ENCODE measurements at regions not wholly inside any gene's neighbourhood (a gene's known extent, or its start where the extent isn't known, plus 50 kb on each side); places are given as distances from the start of the nearest gene placed in this dataset.
"Not testable (repeated sequence)": the region's sequence is repeated elsewhere in the genome, so short reads cannot be mapped to it uniquely, and the experiment has no call there.

DNA sequence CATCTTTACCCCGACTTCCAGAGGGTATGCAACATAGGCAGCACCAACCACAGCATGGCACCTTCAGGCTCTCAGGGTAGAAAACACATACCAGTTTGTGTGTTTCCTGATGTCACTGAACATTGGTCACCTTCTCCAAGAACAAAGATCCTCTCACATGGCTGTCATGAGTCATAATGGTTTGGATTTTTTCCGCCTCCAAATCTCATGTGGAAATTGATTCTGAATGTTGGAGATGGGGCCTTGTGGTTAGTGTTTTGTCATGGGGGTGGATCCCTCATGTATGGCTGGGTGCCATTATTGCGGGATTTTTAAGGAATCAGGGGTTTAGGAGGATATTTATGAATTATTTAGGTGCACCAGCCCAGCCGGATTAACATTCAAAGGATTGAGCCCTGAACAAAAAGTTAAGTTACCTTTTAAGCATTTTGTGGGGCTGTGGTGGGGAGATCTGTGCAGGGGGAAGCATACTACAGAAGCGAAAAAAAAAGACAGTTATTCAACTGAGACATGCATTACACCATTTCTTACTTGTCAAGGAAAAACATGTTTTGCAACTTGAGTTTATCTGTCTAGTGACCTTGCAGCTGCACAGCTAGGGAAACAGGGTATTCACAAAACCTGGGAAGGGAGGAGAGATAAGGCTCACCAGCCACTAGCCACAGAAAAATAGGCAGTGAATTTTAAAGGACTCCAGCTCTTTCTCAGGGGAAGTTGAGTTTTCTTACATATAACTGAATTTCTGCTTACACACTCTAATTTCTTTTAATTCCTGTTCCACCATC lies 774.1 kb upstream of the AUTS2 start:
- DNase-seq (ENCODE audit: low spot score), result no peak

DNA sequence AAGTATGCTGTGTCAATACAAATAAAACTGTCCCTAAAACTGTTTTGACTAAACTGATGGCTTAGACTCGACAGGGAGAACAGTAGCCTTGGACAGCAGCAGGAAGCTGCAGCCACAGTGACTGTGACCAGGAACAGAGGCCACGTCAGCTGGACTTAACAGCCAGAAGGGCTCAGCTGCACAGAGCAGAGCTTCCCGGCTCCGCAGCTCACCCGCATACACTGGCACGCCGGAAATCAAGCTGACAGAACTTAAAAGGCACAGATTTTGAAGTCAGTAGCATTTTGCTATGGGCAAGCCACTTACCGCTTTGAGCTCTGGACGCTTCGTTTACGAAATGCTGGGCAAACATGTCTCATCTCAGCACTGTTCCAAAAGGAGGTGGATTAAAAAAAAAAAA lies 769.7 kb upstream of the AUTS2 start:
- no peak for DNase-seq (ENCODE audit: low spot score)

DNA sequence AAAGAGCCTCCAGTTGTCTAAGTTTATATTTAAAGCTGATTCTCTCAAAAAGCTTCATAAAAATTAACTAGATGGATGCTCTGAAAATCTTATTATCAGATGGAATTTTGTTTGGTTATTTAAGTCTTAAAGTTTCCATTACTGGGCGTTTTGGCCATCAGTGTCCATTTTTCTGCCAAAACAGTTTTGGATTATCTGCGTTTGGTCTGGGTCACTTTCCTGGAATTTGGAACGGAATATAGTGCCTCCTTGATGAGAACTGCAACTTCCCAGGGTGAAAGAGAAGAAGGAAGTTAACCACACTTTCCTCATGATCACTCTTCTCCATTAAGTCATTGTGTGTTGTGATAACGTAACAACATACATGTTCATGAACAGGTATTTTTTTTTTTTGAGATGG lies 764.9 kb upstream of the AUTS2 start:
- DNase-seq (ENCODE audit: low spot score), result no peak

DNA sequence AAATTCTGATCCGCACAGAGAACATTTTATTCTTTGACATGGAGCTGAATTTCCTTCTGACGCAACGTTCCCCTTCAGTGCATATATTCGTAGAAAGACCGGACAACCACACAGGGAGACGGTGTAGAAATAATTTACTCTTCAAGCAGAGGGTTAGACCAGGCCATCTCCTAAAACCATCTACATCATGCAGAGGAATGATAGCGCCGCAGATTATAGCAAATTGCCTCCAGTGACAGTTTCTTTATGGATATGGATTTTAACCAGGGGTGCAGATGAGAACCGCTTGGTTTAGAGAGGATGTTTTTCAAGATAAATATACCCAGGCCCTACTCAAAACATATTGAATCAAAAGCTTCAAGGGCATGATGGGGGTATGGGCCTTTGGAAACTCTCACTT lies 759.3 kb upstream of the AUTS2 start:
- DNase-seq (ENCODE audit: low spot score), result no peak

DNA sequence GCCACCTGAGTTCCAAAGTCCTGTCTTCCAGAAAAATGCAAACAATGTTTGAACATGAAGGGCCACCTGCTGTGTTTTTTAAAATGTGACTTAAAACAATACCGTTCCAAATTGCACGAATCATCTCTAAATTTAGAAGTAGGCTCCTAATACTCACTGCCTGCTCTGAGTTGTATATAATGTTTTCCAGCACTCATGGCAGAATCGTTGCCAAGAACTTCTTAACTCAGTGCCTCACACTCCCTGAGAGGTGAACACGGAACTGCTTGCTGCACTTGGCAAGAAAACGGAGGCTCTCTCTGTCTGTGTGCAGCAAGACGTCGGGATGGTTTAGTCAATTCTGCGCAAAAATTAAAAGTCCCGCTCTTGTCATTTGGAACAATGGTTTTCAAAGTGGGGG lies 757.3 kb upstream of the AUTS2 start:
- DNase-seq (ENCODE audit: low spot score), result no peak

DNA sequence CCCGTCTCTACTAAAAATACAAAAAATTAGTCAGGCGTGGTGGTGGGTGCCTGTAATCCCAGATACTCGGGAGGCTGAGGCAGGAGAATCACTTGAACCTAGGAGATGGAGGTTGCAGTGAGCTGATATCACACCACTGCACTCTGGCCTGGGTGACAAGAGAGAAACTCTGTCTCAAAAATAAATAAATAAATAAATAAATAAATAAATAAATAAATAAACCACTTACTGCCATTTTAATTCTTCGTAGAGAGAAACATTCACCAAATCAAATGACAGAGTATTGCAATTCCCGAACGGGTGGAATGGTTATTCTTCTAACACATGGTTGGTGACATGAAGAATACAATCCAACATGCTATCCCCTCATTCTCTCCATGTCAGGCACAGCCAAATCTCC lies 754.3 kb upstream of the AUTS2 start:
- DNase-seq (ENCODE audit: low spot score), result not testable (repeated sequence)

DNA sequence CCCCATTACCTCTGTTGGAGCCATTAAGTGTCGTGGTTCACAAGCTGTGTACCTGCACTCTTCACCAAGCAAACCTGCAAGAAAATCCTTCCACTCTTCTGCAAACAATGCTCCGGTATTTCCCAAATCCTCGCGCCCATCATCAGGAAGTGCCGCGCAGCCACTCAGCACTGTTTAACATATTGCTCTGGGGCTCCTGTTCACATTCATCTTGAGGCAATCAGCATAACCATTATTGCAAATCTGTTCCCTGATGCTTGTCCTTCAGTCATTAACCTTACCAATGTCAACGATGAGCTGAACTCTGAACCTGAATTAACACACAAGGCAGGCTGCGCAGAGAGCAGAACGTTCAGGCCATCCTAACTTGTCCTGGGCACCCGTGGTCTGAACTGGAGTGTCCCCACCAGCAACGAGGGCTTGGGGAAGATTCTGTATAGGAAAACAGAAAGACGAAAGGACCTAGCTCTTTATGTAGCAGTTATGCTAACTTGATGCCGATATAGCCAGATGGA lies 751.4 kb upstream of the AUTS2 start:
- DNase-seq (ENCODE audit: low spot score), result no peak

DNA sequence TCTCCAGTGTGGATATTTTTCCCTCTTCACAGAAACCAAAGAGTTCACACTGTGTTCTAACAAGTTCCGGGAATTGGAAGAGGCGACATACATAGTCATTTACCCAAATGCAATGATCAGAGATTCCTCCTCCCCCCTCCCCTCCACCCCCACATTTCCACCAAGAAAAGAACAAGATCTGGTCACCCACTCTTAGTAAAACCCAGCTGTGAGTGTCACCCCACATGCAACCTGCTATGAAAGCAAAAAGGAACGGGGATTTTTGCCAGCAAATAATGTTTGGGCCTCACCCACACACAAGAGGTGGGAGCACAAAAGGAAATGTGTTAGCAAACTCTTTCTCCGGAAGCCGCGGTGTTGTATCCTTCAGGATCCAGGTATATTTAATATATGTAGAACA lies 745.0 kb upstream of the AUTS2 start:
- no peak for DNase-seq (ENCODE audit: low spot score)

DNA sequence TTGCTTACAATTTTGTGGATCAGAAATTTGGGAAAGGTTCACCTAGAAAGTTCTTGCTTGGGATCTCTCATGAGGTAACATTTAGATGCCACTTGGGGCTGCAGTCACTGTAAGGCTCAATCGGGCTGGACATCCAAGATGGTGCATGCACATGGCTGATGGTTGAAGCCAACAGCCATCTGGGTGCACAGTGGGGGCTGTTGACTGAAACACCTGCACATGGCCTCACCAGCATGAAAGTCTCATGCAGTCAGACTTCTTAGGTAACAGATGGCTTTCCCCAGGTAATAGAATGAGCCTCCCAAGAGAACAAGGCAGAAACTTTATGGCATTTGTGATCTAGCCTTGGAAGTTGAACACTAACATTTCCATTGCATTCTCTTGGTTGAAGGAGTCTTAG lies 740.7 kb upstream of the AUTS2 start:
- no peak for DNase-seq (ENCODE audit: low spot score)

DNA sequence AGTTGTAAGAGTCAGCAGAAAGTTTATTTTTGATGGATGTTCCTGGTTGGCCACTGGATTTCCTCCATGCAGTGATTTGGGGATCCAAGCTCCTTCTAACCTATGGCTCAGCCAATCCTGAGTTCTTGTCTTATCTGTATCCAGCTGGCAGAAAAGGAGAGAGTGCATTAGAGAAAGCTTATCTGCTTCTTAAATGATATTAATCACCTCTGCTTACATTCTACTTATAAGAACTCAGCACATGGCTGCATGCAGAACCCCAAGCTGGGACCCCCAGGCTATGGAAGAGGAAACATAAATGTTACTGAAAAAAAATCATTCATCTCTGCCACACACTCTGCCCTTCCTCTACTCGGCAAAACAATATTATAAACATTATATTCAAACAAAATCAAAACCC lies 739.8 kb upstream of the AUTS2 start:
- no peak for DNase-seq (ENCODE audit: low spot score)

DNA sequence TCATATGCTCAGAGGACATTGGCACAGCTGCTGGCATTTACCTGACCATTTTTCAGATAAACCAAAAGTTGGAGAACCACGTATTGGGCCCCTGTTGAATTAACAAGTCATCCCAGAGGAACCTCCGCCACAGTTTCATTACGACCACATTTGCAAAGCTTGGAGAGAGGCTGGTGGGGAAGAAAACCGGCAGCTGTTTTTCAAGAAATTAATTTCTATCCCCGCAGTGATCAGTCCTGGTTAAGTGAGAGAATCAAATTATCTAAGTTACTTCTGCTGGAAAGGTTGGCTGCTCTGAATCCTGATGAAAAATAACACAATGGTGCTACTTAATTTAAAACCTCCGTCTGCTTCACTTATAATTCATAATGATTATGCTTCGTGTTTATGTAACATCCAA lies 737.1 kb upstream of the AUTS2 start:
- no peak for DNase-seq (ENCODE audit: low spot score)

DNA sequence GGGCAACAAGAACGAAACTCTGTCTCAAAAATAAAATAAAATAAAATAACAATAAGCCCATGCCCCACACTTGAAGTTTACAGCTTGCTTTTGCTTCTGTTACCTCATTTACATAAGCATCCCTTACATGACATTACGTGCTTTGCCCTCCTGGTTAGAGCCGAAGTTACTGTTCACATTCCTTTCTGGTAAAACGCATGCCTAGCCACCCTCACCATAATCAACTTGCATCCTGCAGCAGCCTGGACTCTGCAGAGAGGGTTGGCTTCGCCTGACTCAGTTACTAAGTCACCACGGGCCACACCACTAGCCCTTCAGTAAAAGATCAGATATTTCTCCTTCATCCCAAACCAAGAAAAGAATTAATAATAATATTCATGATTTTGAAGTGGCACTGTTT lies 736.0 kb upstream of the AUTS2 start:
- no peak for DNase-seq (ENCODE audit: low spot score)

DNA sequence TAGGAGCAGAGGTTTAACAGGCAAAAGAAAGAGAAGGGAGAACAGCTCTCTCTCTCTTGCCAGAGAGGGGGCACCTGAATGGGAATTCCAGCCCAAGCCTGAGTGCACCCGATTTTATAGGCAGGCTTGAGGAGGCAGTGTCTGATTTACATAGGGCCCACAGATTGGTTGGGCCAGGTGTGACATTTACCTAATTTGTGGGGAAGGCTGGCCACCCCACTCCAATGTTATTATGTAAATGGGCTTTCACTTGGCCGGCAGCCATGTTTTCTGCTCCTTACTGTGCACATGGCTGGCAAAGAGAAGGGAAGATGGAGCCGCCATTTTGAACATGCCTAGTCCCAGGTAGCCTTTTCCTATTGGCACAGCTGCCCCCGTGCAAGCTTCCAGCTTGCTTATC lies 735.5 kb upstream of the AUTS2 start:
- no peak for DNase-seq (ENCODE audit: low spot score)

DNA sequence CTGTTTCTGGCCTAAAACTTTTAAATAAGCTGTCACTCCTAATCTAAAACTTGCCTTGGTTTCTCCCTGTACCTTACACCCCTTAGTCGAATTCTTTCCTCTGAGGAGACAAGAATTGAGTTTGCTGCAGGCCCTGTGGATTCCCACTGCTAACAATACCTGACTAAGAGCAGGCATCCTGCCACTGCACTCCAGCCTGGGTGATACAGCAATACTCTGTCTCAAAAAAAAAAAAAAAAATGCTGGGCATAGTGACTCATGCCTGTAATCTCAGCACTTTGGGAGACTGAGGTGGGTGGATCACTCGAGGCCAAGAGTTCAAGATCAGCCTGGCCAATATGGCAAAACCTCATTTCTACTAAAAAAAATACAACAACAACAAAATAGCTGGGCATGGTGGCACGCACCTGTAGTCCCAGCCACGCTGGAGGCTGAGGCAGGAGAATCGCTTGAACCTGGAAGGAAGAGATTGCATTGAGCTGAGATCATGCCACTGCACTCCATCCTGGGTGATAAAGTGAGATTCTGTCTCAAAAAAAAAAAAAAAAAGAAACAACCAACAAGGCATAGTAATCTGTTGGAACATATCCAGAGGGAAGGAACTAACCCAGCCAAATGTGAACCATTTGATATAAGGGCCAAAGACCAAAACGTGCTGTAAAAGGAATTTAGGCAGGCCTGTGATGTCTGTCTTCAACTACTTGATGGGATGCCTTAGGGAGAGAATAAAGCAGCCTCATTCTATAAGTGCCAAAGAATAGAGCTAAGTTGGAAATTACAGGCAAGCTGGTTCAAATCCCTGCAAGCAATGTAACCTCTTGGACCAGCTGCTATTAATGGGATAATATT lies 732.7 kb upstream of the AUTS2 start:
- no peak for DNase-seq (ENCODE audit: low spot score)

DNA sequence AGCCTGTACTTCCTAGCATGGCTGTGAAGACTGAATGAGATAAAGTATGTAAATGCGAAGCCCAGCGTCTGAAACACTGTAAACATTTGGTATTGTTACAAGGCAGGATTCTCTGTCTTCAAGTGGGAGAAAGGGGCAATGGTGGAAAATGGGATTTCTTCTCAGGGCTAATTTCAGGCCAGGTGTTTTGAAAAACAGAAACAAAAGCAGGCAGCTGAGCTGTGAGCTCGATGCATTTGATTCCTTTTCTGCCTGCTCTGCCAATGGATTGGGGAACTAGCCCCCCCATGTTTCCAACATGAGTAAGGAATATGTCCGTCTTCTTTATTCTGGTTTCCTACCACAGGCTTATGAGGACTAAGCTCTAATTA lies 732.1 kb upstream of the AUTS2 start:
- no peak for DNase-seq (ENCODE audit: low spot score)

DNA sequence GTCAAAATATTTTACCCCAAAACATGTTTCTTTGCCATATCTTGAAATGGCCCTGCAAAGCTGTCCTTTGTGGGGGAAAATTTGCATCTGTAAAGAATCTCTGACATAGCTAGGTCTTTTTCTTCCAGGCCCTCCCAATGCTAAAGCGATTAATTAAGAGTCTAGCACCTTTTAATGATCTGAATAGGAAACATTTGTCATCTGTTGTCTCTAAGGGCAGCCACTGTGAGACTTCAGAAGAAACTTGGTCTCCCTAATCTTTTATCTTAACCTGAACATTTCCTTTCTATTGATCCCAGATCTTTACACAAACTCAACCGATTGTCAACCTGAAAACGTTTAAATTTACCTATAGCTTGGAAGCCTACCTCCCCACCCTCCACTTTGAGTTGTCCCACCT lies 731.6 kb upstream of the AUTS2 start:
- DNase-seq (ENCODE audit: low spot score), result not testable (repeated sequence)

DNA sequence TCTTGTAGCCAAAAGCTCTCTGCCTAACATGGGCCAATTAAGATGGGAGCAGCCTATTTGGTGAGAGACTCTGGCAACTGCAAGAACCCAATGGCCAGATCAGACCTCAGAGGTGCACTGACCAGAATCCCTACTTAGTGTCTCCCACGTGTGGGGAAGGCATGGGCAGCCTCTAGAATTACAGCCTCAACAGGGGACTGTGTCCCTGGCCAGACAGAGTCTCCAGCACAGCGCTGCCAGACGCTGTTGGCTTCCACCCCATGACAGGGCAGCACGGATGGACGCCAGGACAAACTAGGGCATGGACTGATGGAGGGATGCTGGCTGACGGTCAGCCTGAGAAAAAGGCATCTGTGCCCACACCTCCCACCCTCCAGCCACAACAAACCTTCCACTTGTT lies 729.3 kb upstream of the AUTS2 start:
- DNase-seq (ENCODE audit: low spot score), result no peak

DNA sequence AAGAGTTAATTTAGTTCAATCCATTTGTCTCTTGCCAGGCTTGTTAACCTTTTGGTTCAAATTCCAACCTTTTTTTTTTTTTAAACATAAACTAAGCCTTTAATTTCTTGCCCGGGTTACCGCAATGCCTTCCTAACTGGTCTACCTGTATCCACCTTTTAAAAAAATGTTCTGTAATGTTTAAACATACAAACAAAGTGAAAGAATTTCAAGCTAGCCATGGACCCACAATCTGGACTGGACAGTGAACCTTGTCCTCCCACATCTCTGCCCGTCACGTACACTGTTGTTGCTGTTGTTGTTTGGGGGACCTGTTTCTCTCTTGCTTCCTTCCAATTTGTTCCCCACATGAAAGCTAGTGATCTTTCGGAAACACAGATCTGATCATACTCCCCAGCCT lies 724.7 kb upstream of the AUTS2 start:
- DNase-seq (ENCODE audit: low spot score), result no peak

DNA sequence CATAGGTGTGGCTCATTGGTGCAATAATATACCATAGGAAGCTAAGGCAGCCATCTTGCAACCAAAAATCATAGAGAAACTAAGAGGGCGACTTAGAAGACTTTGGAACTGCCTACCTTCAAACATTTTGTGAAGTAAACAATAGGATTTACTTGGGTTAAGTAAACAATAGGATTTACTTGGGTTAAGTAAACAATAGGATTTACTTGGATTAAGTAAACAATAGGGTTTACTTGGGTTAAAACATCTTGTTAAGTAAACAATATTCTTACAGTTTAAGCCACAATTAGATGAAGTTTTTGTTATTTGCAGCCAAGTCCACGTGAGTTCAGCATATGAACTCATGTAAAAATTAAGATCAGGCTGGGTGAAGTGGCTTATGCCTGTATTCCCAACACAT lies 722.4 kb upstream of the AUTS2 start:
- no peak for DNase-seq (ENCODE audit: low spot score)

DNA sequence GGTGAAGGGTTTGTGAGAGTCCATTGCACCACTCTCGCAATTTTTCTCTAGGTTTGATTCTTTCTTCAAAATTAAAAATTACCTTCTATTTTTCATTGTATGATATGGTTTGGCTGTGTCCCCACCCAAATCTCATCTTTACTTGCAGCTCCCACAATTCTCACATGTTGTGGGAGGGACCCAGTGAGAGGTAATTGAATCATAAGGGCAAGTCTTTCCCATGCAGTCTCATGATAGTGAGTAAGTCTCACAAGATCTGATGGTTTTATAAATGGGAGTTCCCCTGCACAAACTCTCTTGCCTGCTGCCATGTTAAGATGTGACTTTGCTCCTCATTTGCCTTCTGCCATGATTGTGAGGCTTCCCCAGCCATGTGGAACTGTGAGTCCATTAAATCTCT lies 711.2 kb upstream of the AUTS2 start:
- not testable (repeated sequence) for DNase-seq (ENCODE audit: low spot score)

DNA sequence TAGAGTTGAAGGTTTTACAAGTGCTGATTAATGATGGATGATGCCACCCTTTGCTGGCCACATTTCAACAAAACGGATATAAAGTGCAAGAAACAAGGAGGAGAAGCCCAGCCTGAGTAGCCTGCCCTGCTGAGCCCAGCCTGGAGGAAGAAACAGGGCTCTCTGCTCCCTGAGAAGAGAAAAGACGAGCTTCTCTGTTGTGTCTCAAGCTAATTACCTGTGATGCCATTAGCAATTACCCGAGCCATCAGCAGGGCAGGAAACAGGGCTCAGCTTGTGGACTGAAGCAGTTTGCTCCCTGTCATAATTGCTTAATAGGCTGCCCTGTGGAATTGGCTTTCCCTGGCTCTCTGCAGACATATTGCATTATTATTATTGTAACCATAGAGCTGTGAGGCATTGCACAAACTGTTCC lies 709.3 kb upstream of the AUTS2 start:
- no peak for DNase-seq (ENCODE audit: low spot score)

DNA sequence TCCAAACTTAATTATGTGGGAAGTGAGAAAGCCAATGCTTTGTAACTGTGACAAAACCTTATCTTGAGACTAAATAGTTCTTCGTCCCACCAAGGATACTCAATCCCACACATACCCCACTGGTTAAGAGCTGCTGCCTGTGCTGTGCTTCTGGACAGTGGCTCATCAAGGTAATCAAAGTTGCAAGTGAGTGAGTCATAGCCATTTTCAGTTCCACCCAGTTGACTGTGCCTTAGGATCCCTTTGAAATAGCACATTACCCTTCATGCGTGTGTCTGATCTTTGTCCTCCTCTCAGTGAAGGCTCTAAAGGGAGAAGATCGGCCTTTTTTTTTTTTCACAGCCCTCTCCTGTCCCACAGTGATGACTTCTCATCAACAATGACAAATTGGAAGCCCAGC lies 706.0 kb upstream of the AUTS2 start:
- no peak for DNase-seq (ENCODE audit: low spot score)

DNA sequence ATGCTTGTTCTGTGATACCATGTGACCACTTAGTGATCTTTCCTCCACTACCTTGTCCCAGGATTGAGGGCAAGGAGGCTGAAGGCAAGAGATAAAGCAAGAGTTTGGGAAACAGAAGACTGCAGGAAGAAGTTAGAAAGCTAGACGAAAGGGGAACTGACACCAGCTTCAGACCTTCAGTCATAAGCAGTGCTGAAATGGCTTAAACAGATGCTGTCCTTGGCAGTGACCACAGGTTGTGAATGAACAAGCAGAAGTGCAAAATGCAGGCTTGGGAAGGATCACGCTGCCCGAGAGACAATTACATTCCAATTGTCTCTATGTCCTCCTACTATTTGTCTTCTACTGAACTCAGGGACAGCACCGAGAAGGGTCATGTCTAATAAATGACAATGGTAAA lies 704.9 kb upstream of the AUTS2 start:
- no peak for DNase-seq (ENCODE audit: low spot score)

Measured in hematopoietic multipotent progenitor cell treated with erythropoietin and hydrocortisone succinate and interleukin-3 and kit ligand, for 17 days (in vitro differentiated cells).